HEK293T (cell line): ENCODE measurements at regions not wholly inside any gene's neighbourhood (a gene's known extent, or its start where the extent isn't known, plus 50 kb on each side); places are given as distances from the start of the nearest gene placed in this dataset.

Source experiments
- TARDBP ChIP-seq: fragments of 450-650 bp; IDR thresholded peaks from 2 replicates; pipeline ENCODE4 v1.6.1; 2016
- ZNF384 ChIP-seq: fragments of 450-650 bp; IDR thresholded peaks from 2 replicates; pipeline ENCODE4 v1.6.1; 2016

DNA sequence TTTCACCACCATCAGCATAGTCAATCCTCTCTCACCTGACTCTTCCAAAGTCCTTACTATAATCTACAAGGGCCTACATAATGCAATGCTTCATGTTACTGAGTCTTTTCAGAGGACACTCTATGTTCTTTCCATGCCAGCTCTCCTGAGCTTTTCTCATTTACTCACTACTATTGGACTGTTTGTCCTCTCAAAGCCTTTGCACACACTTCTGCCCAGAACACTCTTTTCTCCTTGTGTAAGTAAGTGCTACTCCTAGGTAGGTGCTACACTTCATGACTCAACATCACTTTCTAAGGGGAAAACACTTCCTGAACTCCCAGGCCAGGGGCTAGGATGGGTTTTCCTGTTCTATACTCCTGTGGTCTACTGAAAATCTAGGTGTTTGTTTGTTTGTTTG is 82.5 kb upstream of the GULP1 start:
- TF ChIP-seq TARDBP (no peak), ZNF384 (no peak)
